ENCODE measurements at regions not wholly inside any gene's neighbourhood (a gene's known extent, or its start where the extent isn't known, plus 50 kb on each side); places are given as distances from the start of the nearest gene placed in this dataset.

DNA sequence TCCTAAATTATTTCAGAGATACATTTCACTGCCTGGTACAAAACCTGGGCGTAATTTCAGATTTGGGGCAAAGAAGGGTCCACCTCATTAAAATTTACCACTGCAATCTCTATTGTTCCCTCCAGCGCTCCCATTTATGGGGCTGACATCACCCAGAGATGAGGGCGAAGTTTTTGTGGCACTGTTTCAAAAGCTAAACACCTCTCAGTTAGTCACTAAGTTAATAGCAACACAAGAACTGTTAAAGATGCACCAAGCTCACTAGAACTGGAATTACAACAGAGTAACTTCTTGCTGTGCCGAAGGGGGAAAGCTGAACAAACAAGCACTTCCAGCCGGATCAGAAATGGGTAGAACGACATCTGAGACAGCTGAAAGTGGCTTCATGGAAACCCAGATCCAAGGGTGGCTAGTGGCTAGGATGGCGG, 179.4 kb downstream of the GATA3 start:
- Histone ChIP-seq H3K9me2 (replicated peaks; ENCODE audit: insufficient read depth, low read length) (no peaks in the 10 kb centered on the region), H3K9ac (ENCODE audit: low read length) (no peak overlapping the region), H3K79me2 (ENCODE audit: insufficient read depth, low read length) (no peaks in the 10 kb centered on the region), H3K27me3 (ENCODE audit: low read length) (no peaks in the 10 kb centered on the region), H3K9me3 (ENCODE audit: insufficient read depth, low read length) (no peaks in the 10 kb centered on the region), H3K36me3 (ENCODE audit: low read length) (no peaks in the 10 kb centered on the region), H3F3A (ENCODE audit: insufficient read depth) (no peaks in the 10 kb centered on the region), H3K27ac (ENCODE audit: low read depth, low read length) (no peak overlapping the region), H4K20me1 (ENCODE audit: low read depth, low read length) (no peaks in the 10 kb centered on the region), H3K4me2 (ENCODE audit: low read depth, low read length, poor library complexity, severe bottlenecking) (no peak overlapping the region), H3K4me3 (ENCODE audit: insufficient read depth, low read length, poor library complexity, severe bottlenecking) (no peak overlapping the region), H2AFZ (ENCODE audit: low read depth, low read length, severe bottlenecking) (no peak overlapping the region)
- no peak for TF ChIP-seq EZH2phosphoT487 (conservative IDR thresholded peaks at IDR 0.05; ENCODE audit: low read length)
- TF ChIP-seq, protein P1, sequence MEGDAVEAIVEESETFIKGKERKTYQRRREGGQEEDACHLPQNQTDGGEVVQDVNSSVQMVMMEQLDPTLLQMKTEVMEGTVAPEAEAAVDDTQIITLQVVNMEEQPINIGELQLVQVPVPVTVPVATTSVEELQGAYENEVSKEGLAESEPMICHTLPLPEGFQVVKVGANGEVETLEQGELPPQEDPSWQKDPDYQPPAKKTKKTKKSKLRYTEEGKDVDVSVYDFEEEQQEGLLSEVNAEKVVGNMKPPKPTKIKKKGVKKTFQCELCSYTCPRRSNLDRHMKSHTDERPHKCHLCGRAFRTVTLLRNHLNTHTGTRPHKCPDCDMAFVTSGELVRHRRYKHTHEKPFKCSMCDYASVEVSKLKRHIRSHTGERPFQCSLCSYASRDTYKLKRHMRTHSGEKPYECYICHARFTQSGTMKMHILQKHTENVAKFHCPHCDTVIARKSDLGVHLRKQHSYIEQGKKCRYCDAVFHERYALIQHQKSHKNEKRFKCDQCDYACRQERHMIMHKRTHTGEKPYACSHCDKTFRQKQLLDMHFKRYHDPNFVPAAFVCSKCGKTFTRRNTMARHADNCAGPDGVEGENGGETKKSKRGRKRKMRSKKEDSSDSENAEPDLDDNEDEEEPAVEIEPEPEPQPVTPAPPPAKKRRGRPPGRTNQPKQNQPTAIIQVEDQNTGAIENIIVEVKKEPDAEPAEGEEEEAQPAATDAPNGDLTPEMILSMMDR (IDR thresholded peaks at IDR 0.05; ENCODE audit: insufficient read depth, low read length, poor library complexity, severe bottlenecking): no peak

DNA sequence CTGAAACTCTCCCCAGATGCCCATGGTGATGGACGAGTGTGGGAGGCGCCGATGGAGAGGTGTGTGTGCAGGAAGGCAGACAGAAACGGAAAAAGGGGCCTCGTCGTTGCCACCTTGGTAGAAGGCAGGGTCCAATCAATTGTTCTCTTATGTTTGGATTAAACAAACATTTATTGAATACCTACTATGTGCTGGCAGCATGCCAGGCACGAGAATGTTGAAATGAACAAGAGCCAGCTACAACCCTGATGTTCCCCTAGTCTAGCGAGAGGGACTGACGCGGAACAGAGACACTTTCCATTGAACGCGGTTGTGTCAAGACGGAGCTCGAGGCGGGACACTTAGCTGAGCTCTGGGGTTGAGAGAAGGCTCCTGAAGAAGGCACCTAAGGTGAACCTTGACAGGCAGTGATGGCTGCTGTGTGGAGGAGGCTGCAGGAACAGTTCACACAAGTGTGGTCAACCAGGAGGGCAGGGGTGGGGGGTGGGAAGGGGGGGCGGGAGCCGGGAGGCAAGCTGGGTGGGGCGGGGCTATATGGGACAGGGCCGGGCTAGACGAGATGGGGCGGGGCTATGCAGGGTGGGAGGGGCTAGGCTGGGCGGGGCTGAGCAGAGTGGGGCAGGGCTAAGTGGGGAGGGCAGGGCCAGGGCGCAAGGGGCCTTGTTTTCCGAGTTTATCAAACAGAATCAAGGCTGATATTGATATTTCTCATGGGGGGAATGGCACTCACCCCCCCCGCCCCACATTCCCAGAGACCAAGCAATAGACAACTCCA, 181.0 kb downstream of the GATA3 start:
- H3K9me2 ChIP-seq (replicated peaks; ENCODE audit: insufficient read depth, low read length): no peaks in the 10 kb centered on the region
- no peaks in the 10 kb centered on the region for H3K79me2 ChIP-seq (ENCODE audit: insufficient read depth, low read length)
- no peak overlapping the region for H2AFZ ChIP-seq (ENCODE audit: low read depth, low read length, severe bottlenecking)
- H3K27me3 ChIP-seq (ENCODE audit: low read length): no peaks in the 10 kb centered on the region
- no peaks in the 10 kb centered on the region for H4K20me1 ChIP-seq (ENCODE audit: low read depth, low read length)
- H3K9me3 ChIP-seq (ENCODE audit: insufficient read depth, low read length): no peaks in the 10 kb centered on the region
- H3K4me2 ChIP-seq (ENCODE audit: low read depth, low read length, poor library complexity, severe bottlenecking): no peak overlapping the region
- H3K36me3 ChIP-seq (ENCODE audit: low read length): no peaks in the 10 kb centered on the region
- H3K9ac ChIP-seq (ENCODE audit: low read length): no peak overlapping the region
- H3K27ac ChIP-seq (ENCODE audit: low read depth, low read length): no peak overlapping the region
- no peak overlapping the region for H3K4me3 ChIP-seq (ENCODE audit: insufficient read depth, low read length, poor library complexity, severe bottlenecking)
- no peaks in the 10 kb centered on the region for H3F3A ChIP-seq (ENCODE audit: insufficient read depth)
- TF ChIP-seq EZH2phosphoT487 (conservative IDR thresholded peaks at IDR 0.05; ENCODE audit: low read length): no peak
- TF ChIP-seq, protein P1 (IDR thresholded peaks at IDR 0.05; ENCODE audit: insufficient read depth, low read length, poor library complexity, severe bottlenecking): no peak

DNA sequence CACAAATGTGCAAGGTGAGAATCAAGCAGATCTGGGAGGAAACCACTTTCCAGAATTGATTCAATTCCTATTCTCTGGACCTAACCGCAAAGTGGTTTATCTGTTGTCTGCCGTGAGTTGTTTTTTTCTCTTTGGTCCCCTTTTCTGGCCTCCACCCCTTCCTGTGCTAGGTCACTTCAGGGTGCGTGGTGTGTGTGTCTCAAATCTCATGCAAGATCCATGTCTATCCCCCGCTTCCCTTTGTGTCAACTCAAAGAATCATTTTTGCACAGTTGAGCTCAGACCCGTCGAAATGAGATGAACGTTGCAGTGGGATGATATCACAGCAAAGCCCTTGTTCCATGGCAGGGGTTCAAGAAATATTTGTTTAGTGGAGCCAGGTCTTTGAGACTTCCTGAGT, 184.5 kb downstream of the GATA3 start:
- Histone ChIP-seq H3K9me3 (ENCODE audit: insufficient read depth, low read length) (no peaks in the 10 kb centered on the region), H2AFZ (ENCODE audit: low read depth, low read length, severe bottlenecking) (no peak overlapping the region), H3F3A (ENCODE audit: insufficient read depth) (no peaks in the 10 kb centered on the region), H3K36me3 (ENCODE audit: low read length) (no peaks in the 10 kb centered on the region), H3K9ac (ENCODE audit: low read length) (no peak overlapping the region), H4K20me1 (ENCODE audit: low read depth, low read length) (no peaks in the 10 kb centered on the region), H3K27ac (ENCODE audit: low read depth, low read length) (no peak overlapping the region), H3K79me2 (ENCODE audit: insufficient read depth, low read length) (no peaks in the 10 kb centered on the region), H3K9me2 (replicated peaks; ENCODE audit: insufficient read depth, low read length) (no peaks in the 10 kb centered on the region), H3K4me2 (ENCODE audit: low read depth, low read length, poor library complexity, severe bottlenecking) (no peak overlapping the region), H3K4me3 (ENCODE audit: insufficient read depth, low read length, poor library complexity, severe bottlenecking) (no peak overlapping the region), H3K27me3 (ENCODE audit: low read length) (no peaks in the 10 kb centered on the region)
- TF ChIP-seq, protein P1 (IDR thresholded peaks at IDR 0.05; ENCODE audit: insufficient read depth, low read length, poor library complexity, severe bottlenecking): no peak
- no peak for TF ChIP-seq EZH2phosphoT487 (conservative IDR thresholded peaks at IDR 0.05; ENCODE audit: low read length)
